Right cardiac atrium (tissue), 5 donors: ENCODE measurements at regions not wholly inside any gene's neighbourhood (a gene's known extent, or its start where the extent isn't known, plus 50 kb on each side); places are given as distances from the start of the nearest gene placed in this dataset.
A peak's percentile ranks its signal among the peaks of the same experiment; 100 is the strongest.

Experiments used
- ATAC-seq, 2 donors: fragments of 200-7000 bp; cut with Tn5 transposase; one replicate each; pipeline versions ENCODE4 v1.8.0 to v1.9.1; 2020; ENCODE audit warnings: moderate library complexity in 2 of 2, mild to moderate bottlenecking in 1 of 2
- DNase-seq, 3 donors: peaks; one replicate each; pipeline ENCODE4 v3.0.0-alpha.2; 2020
- H3K27ac ChIP-seq: one replicate; pipeline ENCODE4 v1.5.1; 2013; ENCODE audit warnings: mild to moderate bottlenecking, low read length, control low read depth, moderate library complexity
- H3K27me3 ChIP-seq: one replicate; pipeline ENCODE4 v1.6.1; 2013; ENCODE audit not compliant: control insufficient read depth, insufficient read depth
- H3K4me1 ChIP-seq: one replicate; pipeline ENCODE4 v1.6.1; 2013; ENCODE audit warnings: low read length; ENCODE audit not compliant: control insufficient read depth, insufficient read depth
- H3K4me3 ChIP-seq: one replicate; pipeline ENCODE4 v1.5.1; 2013; ENCODE audit warnings: low read length, control low read depth
- H3K9me3 ChIP-seq: one replicate; pipeline ENCODE4 v1.6.1; 2013; ENCODE audit warnings: low read length; ENCODE audit not compliant: control insufficient read depth
- WGBS: extraction: QIAGEN DNeasy Blood & Tissue Kit; methylation state at CpG from one replicate; pipeline ENCODE4 v1.1.7; 2013; 5-methylcytosine and 5-hydroxymethylcytosine counted together
- intact Hi-C, 4 donors: fragments of 100-400 bp; cut with DNase I; formaldehyde crosslinking; loops; one replicate each; pipeline versions ENCODE4 v1.11.0 to v1.14.0; 2022 to 2023
- donor health status: healthy with polysubstance abuse.
- donor health status: DM: no; HTN: yes; CAD: no.
- donor health status: DM: no; HTN: no; CAD: no.
- donor health status: DM: no; HTN: yes; CAD: no; lungs with severe emphysema.
- donor health status: DM: yes; HTN: yes; CAD: no.

GRCh38 chr5:141785711-141786110 is 92.5 kb downstream of the PCDH1 start:
- no peaks in the 10 kb centered on the region for H3K27me3 ChIP-seq
- no peak overlapping the region for H3K27ac ChIP-seq
- WGBS, result 57% methylated on average over 5 of the region's 5 CpGs
- H3K4me3 ChIP-seq, result no peak overlapping the region
- no peaks in the 10 kb centered on the region for H3K4me1 ChIP-seq
- H3K9me3 ChIP-seq, result no peaks in the 10 kb centered on the region
- no peak for ATAC-seq
- intact Hi-C loops, result no loop called here
- DNase-seq, result no peak

DNA sequence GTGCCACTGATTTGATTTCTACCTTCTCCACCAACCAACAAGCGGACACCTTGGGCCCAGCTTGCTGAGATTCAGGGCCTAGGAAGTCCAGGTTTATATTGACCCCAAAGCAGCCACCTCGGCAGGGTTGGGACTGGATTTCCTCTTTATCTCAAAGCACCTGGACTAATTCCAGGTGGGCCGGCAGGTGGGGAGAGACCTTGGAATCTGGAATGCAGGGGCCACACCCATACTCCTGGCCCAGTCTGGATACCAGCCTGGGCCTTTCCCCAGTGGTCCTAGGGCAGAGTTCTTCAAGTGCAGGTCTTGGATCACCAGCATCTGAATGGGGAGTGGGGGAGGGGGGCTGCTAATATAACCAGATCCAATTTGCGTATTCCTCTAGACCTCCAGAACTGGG is 93.1 kb downstream of the PCDH1 start:
- no peak overlapping the region for H3K27ac ChIP-seq
- ATAC-seq, result no peak
- no peaks in the 10 kb centered on the region for H3K9me3 ChIP-seq
- intact Hi-C loops, result no loop called here
- H3K27me3 ChIP-seq, result no peaks in the 10 kb centered on the region
- H3K4me3 ChIP-seq, result no peak overlapping the region
- H3K4me1 ChIP-seq, result no peaks in the 10 kb centered on the region
- 77% methylated on average over 4 of the region's 4 CpGs for WGBS
- no peak for DNase-seq

- H3K4me3 ChIP-seq, result no peak overlapping the region
- ATAC-seq (no peak), DNase-seq (no peak)
- no peaks in the 10 kb centered on the region for H3K9me3 ChIP-seq
- H3K27me3 ChIP-seq, result no peaks in the 10 kb centered on the region
- no peaks in the 10 kb centered on the region for H3K4me1 ChIP-seq
- WGBS, result 90% methylated on average over 5 of the region's 5 CpGs
- no peak overlapping the region for H3K27ac ChIP-seq
- intact Hi-C loops, result no loop called here
These were observed 93.7 kb downstream of the PCDH1 start for GRCh38 chr5:141784529-141784928.

GRCh38 chr5:141783947-141784296 is 94.3 kb downstream of the PCDH1 start:
- Histone ChIP-seq H3K9me3 (no peaks in the 10 kb centered on the region), H3K4me1 (no peaks in the 10 kb centered on the region), H3K27me3 (no peaks in the 10 kb centered on the region), H3K27ac (no peak overlapping the region), H3K4me3 (no peak overlapping the region)
- intact Hi-C loops, result no loop called here
- DNase-seq (no peak), ATAC-seq (no peak)
- 87% methylated on average over 4 of the region's 4 CpGs for WGBS

- WGBS, result 82% methylated on average over 17 of the region's 17 CpGs
These were observed 94.9 kb downstream of the PCDH1 start for GRCh38 chr5:141783005-141783946.

GRCh38 chr5:141781910-141782309 is 96.3 kb downstream of the PCDH1 start:
- intact Hi-C loops, result no loop called here
- WGBS, result 86% methylated on average over 2 of the region's 2 CpGs
- H3K4me3 ChIP-seq, result no peak overlapping the region
- no peaks in the 10 kb centered on the region for H3K4me1 ChIP-seq
- DNase-seq (no peak), ATAC-seq (no peak)
- H3K27me3 ChIP-seq, result no peaks in the 10 kb centered on the region
- H3K27ac ChIP-seq, result no peak overlapping the region
- H3K9me3 ChIP-seq, result no peaks in the 10 kb centered on the region

More at GRCh38 chr5:141783005-141783946, 94.9 kb downstream of the PCDH1 start:
- Histone ChIP-seq H3K27me3 (no peaks in the 10 kb centered on the region), H3K27ac (no peak overlapping the region), H3K4me3 (no peak overlapping the region), H3K4me1 (no peaks in the 10 kb centered on the region), H3K9me3 (no peaks in the 10 kb centered on the region)
- no peak for ATAC-seq
- DNase-seq, result no peak
- intact Hi-C loops, result no loop called here

DNA sequence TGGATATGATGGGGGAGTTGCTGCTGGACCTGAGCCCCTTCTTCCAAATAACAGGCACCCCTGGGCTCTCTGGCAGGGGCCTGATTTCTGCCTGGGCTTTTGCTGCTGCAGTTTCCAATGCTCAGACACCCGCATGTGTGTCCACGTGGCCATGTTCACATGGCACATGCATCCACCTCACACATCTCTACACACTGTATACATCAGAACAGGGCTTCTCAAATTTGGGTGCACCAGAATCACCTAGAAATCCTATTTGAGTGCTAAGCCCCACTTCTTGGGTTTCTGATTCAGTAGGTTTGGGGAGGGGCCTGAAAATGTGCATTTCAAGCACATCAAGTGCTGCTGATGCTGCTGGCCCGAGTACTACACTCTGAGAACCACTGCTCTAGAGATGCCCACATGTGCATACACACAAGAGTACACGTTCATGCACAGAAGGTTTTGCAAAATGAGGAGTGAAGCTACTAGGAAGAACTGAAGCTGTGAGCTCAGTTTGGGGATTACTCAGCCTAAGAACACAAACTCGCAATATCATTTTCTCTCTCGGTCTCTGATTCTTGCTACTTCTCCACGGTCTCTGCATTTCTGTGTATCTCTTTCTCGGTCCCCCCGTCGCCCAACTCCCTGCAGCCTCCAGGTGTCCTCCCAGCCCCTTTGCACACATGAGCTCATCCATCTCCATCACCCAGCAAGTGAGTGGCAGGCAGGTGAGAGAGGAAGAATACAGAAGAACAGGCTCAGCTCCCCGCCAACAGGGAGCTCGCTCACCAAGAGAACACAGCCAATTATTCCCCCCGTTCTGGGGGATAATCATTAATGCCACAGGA is 97.0 kb downstream of the PCDH1 start:
- Histone ChIP-seq H3K27ac (no peak overlapping the region), H3K9me3 (no peaks in the 10 kb centered on the region), H3K4me3 (no peak overlapping the region), H3K4me1 (no peaks in the 10 kb centered on the region), H3K27me3 (no peaks in the 10 kb centered on the region)
- WGBS, result 83% methylated on average over 13 of the region's 13 CpGs
- no peak for DNase-seq
- intact Hi-C loops, result no loop called here
- ATAC-seq, result no peak

GRCh38 chr5:141780240-141780951 is 97.8 kb downstream of the PCDH1 start:
- Histone ChIP-seq H3K4me1 (no peaks in the 10 kb centered on the region), H3K4me3 (no peak overlapping the region), H3K27ac (no peak overlapping the region), H3K27me3 (no peaks in the 10 kb centered on the region), H3K9me3 (no peaks in the 10 kb centered on the region)
- 69% methylated on average over 10 of the region's 10 CpGs for WGBS
- intact Hi-C loops, result no loop called here
- DNase-seq, result no peak
- ATAC-seq, result no peak

GRCh38 chr5:141779503-141779973 is 97.5 kb upstream of the ARAP3 start:
- 23% methylated on average over 5 of the region's 5 CpGs for WGBS
- no peak for DNase-seq
- Histone ChIP-seq H3K9me3 (no peaks in the 10 kb centered on the region), H3K27ac (no peak overlapping the region), H3K27me3 (no peaks in the 10 kb centered on the region), H3K4me1 (no peaks in the 10 kb centered on the region), H3K4me3 (no peak overlapping the region)
- intact Hi-C loops, result no loop called here
- ATAC-seq, result no peak

- no peak for ATAC-seq
- no peak overlapping the region for H3K27ac ChIP-seq
These were observed 96.7 kb upstream of the ARAP3 start for GRCh38 chr5:141778683-141779082.

DNA sequence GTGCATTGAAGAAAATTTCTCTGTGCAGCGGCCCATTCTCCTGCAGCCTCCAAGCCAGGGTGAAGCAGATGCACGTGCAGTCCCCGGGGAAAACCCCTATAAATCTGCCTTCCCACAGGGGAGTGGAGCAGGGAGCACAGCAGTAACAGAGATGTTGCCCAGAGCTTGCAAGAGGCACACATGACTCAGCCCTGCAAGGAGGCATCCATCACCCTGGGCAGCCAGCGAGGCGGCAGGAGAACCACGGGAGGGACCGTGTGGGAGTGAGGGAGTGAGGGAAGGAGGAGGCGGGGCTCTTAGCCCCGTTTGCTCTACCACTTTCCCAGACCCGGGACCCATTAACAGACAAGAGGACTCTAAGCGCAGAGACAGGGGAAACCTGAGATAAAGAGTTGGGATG is 96.2 kb upstream of the ARAP3 start:
- Histone ChIP-seq H3K27me3 (no peaks in the 10 kb centered on the region), H3K27ac (no peak overlapping the region), H3K4me1 (no peaks in the 10 kb centered on the region), H3K9me3 (no peaks in the 10 kb centered on the region), H3K4me3 (no peak overlapping the region)
- ATAC-seq (peak in 1 of 2 donors; percentile 28), DNase-seq (no peak)
- intact Hi-C loops, result no loop called here
- WGBS, result 46% methylated on average over 11 of the region's 11 CpGs

More at GRCh38 chr5:141778683-141779082, 96.7 kb upstream of the ARAP3 start:
- Histone ChIP-seq H3K4me3 (no peak overlapping the region), H3K9me3 (no peaks in the 10 kb centered on the region), H3K4me1 (no peaks in the 10 kb centered on the region), H3K27me3 (no peaks in the 10 kb centered on the region)
- no peak for DNase-seq
- intact Hi-C loops, result no loop called here
- 68% methylated on average over 4 of the region's 4 CpGs for WGBS
